ENCODE measurements at regions not wholly inside any gene's neighbourhood (a gene's known extent, or its start where the extent isn't known, plus 50 kb on each side); places are given as distances from the start of the nearest gene placed in this dataset.

DNA sequence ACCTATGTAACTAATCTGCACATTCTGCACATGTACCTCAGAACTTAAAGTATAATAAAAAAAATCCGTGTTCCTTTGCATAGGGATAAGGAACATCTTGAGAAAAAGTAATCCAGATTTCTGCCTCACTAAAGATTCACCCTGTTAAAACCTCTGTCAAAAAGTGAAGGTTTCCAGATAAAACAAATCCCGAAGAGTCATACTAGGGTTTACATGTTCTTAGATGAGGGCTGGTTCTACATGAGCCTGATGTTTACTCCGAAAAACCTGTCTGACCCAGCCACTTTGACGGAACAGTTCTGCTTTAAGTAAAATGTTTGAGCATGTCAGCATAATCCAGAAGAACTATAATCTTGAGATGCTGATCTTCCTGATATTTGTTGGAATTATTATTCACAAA is 515.6 kb upstream of the SLC8A1 start:
- TF ChIP-seq, protein P1, sequence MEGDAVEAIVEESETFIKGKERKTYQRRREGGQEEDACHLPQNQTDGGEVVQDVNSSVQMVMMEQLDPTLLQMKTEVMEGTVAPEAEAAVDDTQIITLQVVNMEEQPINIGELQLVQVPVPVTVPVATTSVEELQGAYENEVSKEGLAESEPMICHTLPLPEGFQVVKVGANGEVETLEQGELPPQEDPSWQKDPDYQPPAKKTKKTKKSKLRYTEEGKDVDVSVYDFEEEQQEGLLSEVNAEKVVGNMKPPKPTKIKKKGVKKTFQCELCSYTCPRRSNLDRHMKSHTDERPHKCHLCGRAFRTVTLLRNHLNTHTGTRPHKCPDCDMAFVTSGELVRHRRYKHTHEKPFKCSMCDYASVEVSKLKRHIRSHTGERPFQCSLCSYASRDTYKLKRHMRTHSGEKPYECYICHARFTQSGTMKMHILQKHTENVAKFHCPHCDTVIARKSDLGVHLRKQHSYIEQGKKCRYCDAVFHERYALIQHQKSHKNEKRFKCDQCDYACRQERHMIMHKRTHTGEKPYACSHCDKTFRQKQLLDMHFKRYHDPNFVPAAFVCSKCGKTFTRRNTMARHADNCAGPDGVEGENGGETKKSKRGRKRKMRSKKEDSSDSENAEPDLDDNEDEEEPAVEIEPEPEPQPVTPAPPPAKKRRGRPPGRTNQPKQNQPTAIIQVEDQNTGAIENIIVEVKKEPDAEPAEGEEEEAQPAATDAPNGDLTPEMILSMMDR (IDR thresholded peaks at IDR 0.05; ENCODE audit: insufficient read depth, low read length) = no peak
- TF ChIP-seq SPI1 (IDR thresholded peaks at IDR 0.05; ENCODE audit: borderline replicate concordance, low read depth) (no peak), POLR2AphosphoS5 (IDR thresholded peaks at IDR 0.05; ENCODE audit: low read depth) (no peak), GABPA (IDR thresholded peaks at IDR 0.05; ENCODE audit: low read depth) (no peak)
- TF ChIP-seq, protein P2, sequence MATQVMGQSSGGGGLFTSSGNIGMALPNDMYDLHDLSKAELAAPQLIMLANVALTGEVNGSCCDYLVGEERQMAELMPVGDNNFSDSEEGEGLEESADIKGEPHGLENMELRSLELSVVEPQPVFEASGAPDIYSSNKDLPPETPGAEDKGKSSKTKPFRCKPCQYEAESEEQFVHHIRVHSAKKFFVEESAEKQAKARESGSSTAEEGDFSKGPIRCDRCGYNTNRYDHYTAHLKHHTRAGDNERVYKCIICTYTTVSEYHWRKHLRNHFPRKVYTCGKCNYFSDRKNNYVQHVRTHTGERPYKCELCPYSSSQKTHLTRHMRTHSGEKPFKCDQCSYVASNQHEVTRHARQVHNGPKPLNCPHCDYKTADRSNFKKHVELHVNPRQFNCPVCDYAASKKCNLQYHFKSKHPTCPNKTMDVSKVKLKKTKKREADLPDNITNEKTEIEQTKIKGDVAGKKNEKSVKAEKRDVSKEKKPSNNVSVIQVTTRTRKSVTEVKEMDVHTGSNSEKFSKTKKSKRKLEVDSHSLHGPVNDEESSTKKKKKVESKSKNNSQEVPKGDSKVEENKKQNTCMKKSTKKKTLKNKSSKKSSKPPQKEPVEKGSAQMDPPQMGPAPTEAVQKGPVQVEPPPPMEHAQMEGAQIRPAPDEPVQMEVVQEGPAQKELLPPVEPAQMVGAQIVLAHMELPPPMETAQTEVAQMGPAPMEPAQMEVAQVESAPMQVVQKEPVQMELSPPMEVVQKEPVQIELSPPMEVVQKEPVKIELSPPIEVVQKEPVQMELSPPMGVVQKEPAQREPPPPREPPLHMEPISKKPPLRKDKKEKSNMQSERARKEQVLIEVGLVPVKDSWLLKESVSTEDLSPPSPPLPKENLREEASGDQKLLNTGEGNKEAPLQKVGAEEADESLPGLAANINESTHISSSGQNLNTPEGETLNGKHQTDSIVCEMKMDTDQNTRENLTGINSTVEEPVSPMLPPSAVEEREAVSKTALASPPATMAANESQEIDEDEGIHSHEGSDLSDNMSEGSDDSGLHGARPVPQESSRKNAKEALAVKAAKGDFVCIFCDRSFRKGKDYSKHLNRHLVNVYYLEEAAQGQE (IDR thresholded peaks at IDR 0.05; ENCODE audit: insufficient replicate concordance, low read depth) = no peak

All from HL-60 (cell line).